Activated CD4-positive, alpha-beta T cell treated with anti-CD3 and anti-CD28 coated beads, Interleukin-2, amount 50 U/mL, for 16 hours (primary cell): ENCODE measurements at regions not wholly inside any gene's neighbourhood (a gene's known extent, or its start where the extent isn't known, plus 50 kb on each side); places are given as distances from the start of the nearest gene placed in this dataset.

Source experiments
- DNase-seq: peaks from one replicate; pipeline ENCODE4 v3.0.0-alpha.2; 2020

DNA sequence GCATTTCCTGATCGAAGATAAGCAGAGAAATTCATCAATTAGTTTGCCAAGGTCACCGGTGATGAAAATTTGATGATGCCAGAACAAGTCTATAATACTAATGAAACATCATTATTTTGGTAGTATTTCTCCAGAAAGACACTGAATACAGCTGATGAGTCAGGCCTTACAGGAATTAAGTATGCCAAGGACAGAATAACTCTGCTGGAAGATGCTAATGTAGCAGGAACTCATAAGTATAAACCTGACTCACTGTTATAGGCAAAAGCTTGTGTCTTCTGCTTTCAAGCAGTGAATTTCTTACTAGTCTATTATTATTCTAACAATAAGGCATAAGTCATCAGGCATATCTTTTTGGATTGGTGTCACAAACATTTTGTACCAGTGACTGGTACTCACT lies 1825.1 kb upstream of the IGFBP7 start:
- DNase-seq: no peak

DNA sequence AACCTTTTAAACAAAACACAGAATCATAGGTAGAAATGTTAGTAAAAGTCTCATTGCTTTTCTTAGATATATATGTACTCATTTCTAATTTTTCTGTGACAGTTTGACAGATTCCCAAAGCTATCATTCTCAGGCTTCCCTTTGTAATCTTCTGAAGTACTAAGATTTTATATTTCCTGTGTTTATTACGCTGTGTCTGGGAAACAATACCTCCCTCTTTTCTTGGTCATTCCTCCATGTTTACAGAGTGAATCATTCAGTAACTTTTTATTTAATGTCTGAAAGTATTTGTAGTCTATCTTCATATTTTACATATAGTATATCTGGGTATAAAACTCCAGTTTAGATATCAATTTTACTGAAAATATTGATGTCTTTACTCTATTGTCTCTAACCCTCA lies 1826.3 kb upstream of the IGFBP7 start:
- no peak for DNase-seq

DNA sequence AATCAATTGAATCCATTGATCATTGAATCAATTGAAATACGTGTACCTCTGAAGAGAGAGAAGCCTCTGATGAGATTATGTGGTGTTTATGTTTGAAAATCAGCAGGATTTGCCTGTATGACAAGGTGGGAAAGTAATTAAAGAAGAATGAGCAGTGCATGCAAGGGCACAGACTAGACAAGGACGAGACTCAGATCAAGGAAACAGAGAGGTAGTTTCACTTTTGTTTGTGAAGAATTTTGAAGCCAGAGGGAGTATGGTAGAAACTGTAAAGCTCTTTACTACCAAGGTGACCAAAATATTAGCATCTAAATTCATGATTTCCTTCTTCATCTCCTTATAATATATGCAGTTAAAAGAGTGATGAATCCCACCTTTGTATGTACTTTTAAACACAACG lies 1830.0 kb upstream of the IGFBP7 start:
- DNase-seq: no peak

DNA sequence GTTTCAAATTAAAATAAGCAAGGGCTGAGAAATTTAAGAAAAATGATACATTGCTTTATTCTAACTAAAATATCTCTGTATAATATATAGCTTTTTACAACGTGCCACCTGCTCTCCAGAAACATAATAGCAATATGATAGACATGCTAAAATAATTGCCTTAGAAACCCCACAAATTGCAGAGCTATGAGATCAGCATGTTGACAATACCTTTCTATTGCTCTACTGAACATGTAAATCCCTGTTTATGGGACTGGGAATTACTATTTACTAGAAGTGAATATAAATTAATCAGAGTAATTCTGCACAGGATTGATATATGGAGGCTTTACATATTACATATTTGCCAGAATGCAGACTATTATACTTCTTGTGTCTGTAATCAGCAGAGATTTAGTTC lies 1831.1 kb upstream of the IGFBP7 start:
- no peak for DNase-seq

DNA sequence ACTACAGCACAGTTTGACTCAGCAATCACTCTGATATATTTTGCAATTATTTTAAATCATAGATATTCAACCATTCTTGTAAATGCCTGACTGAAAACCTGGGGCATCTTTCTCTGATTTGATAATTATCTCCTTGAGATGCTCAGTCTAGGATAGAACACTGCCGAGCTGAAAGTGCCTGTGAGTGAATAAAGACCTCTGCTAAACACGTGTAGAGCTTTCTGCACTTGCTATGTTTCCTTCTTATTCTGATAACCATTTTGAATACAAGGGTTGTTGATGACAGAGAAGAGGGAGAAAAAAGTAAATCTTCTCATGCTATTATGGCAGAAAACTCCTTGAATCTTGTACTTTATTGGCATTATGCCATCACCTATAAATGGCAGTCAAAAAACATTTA lies 1843.4 kb upstream of the IGFBP7 start:
- no peak for DNase-seq

DNA sequence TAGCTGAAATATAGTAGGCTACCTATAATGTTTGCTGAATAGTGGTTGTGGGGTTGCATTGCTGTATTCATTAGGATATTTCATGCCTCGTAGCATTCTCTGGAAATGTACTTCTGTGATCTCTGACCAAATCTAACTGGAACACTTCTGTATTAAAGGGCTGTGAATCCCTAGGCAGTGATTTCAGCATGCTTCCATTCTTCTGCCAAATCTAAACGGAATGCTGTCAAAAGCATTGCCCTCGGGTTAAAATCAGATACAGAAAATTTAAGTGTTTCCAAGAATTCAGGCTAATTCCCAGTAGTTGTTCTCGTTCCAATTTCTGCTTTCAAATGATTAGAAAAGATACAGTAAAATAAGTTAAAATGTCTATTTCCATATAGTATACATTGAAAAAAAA lies 1847.5 kb upstream of the IGFBP7 start:
- DNase-seq: no peak

DNA sequence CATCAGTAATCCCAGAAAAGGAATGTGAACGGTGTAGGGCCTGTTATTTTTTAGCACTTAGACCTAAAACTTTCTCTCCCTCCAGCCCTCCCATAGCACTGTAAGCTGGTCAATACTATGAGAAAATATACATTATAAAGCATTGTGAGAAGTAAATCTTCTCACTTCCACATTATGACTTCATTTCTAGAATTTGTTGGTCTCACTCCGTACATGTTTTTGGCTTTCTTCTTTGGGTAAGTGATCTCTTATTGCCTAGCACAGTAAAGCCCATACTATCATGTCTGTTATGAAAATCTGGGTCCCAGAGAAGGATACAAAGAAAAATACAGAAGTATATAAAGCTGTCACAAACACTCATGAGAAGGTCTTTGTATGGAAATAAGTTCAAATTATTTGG lies 1851.1 kb upstream of the IGFBP7 start:
- no peak for DNase-seq

DNA sequence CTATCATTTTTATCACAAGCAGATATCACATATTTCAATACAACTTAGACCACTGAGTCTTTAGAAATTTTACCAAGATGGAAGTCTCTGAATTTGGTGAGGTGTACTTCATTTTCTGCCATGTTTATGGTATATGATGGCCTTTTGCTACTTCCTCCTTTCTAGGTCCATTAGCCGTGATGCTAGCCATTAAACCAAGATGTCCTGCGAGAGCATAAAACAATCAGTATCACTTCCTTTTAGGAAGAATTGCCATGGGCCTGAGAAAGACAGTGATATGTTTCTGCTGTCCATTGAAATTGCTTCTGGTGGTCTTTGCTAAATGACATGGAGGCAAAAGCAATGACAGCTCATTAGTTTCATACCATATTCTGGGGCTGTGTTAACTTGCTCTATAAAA lies 1851.7 kb upstream of the IGFBP7 start:
- DNase-seq: no peak

DNA sequence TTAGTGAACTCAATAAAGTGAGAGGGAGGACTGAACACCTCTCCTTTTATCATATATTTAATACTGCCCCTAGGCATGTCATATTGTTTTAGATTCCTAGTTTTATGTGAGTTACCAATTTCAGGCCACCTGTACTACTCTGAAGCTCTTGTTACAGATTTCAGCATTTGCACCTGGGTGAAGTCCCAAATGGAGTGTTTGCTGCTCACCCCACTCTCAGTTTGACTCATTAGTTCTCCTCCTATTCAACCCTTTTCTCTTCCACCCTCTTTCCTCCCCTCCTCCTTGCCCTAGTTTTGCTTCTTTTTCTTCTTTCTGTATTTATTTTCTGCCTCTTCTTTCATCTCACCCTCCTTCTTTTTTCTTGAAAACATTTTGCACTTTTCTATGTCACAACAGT lies 1852.2 kb upstream of the IGFBP7 start:
- no peak for DNase-seq

DNA sequence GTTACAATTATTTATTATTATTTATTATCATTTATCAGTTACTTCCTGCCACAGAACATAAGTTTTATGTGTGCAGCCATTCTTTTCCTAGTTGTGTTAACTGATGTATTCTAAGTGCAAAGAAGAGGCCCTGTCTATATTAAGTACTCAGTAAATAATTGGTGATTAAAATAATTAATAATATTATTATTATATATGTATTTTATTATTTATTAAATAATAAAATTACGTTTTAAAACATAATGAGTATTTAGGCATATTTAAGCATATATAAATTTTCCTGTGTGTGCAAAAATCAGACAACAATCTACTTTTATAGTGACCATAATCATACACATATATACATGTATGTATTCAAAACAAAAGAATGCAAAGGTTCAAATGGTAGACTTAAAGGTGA lies 1871.6 kb upstream of the IGFBP7 start:
- DNase-seq: no peak

DNA sequence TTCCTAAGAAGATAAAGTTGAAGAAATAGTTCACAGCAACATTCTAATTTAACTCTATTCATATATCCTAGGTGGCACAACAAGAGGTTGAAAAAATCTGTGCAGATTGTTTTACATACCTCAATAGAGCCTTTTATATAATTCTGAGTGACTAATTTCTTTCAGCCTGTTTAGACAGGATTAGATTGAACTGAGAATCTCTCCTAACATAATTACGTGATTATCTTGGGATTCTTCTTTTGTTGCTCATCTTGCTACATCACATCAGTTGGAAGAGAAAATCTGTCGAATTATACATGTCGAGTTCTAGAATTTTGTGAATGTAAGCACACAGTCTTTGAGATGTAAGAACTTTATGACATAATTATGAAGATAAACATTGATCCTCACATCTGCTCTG lies 1873.7 kb upstream of the IGFBP7 start:
- no peak for DNase-seq

DNA sequence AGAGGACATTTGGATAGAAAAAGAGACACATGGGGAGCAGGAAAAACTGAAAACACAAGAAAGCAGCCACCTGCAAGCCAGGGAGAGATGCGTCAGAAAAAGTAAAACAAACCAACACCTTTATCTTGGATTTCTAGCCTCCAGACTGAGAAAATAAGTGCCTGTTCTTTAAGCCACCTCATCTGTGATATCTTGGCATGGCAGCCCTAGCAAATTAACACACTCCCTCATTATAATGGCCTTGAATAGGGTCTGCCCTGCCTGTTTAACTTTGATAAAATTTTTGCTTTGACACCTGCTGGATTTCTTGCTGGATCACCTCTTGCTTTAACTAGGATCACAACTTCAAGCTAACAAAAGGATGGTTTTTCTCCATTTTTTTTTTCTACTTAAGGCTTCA lies 1892.0 kb upstream of the IGFBP7 start:
- no peak for DNase-seq

DNA sequence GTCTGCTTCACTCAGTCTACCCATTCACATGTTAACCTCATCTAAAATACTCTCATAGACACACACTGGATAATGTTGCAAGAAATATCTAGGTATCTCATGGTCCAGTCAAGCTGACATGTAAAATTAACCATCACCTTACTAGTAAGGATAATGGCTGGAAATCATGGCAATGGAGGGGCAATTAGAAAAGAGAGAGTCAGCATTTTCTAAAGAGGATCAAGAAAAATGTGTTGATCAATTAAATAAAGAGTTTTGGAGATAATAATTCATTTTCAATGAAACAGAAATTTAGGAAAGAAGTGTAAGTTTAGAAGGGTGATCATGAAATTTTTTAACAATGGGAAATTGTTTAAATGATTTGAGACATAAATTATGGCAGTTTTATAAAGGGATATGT lies 1914.1 kb upstream of the IGFBP7 start:
- DNase-seq: no peak

DNA sequence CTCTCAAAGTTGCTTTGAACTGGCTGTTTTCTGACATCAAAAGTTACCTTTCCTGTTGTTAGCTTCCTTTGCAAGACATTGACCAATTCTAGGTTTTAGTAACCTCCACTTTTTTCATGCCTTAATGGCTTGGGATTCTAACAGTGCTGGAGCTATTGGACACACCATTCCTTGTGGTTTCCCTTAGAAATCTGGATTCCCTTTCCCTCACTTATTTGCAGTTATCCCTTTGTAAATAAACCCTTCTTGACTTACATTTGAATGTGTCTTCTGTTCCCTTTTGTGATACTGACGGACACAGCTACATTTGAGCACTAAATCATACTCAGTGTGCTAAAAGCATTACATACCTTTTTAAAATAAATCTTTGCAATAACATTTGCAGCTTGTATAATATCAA lies 1927.6 kb upstream of the IGFBP7 start:
- DNase-seq: no peak

DNA sequence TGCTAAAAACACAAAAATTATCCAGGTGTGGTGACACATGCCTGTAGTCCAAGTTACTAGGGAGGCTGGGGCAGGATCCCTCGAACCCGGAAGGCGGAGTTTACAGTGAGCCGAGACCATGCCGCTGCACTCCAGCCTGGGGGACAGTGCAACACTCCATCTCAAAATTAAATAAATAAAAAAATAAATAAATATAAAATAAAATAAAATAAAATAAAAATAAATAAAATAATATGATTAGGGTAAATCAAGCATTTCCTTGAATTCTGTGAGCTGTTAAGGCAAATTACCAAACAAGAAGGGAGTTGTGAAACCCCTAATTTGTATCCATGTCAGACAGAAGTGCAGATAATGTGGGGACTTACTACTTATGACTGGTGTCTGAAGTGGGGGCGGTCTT lies 1928.9 kb upstream of the IGFBP7 start:
- no peak for DNase-seq

DNA sequence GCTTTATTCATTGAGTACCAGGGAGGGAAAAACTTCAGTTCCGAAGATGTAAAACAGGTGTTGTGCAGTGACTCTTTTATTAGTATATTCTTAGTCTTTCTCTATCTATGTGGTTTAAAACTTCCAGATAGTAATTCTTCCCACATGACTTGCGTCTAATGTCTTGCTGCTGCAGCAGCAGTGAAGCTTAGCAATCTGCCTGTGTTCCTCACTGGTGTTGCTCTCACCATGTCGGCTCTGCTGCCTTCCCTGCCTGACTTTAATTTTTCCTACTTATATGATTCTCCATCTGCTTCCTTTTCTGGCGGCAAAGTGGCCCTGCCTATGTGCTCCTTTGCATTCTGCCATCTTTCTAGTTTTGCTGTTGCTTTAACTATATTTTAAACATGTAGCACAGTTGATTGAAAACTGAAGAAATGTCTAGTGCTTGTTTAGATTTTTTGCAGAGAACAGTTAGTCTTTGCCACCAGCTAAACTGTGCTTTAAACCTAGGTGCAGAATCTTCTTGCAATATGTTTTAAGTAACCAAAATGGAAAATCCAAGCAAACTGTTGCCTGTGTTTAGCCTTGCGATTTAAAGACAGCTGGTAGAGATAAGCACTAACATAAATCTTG lies 1934.2 kb upstream of the IGFBP7 start:
- DNase-seq: no peak

DNA sequence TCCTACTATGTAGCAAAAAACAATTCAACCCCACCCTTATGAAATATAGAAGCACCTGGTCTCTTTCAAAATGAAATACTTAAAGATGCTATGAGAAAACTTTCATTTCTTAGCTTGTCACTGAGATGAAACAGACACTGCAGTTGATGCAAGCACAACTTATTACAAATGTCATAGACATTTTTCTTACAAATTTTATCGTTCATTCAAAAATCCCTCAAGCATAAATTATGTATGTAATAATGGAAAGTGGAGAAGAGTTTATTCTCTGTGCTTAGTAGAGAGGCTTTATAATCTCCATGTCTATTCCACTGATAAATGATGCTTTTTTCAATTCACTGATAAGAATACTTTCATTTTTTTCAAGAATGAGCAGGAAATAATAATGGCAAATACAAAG lies 1943.9 kb upstream of the IGFBP7 start:
- DNase-seq: no peak

DNA sequence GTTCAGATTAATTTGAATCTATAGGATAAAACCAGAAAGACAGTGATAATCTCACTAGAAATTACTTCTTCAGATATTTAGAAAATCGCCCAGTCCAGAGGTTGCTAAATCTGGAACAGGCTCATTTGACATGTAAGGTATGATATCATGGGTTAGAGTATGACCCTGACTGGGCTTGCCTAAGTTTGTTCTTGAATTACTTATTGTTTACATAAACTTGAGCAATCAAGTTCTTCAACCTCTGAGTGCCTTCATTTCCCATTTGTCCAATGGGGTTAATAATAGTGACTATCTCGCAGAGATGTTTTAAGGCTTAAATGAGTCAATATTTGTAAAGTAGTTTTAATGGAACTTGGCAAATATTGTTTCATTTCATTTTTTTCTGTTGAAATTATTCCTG lies 1947.6 kb upstream of the IGFBP7 start:
- no peak for DNase-seq

DNA sequence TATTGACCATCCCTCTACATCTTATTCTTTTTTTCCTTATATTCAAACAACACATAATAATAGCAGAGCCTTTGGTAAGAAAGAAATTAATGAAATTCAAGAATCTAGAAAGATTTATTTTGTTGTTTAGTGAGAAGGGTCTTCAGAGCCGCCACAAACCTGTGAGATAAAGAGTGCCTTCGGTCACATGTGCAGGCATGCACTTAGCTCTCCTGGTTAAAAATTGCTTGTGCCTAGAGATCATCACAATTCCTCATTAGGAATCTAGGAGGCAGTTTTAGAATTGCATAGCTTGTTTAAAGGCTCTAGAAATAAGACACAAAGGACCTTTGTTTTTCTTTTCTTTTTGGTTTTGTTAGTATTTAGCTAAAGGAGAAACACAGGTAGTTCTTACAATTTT lies 1948.4 kb upstream of the IGFBP7 start:
- no peak for DNase-seq

DNA sequence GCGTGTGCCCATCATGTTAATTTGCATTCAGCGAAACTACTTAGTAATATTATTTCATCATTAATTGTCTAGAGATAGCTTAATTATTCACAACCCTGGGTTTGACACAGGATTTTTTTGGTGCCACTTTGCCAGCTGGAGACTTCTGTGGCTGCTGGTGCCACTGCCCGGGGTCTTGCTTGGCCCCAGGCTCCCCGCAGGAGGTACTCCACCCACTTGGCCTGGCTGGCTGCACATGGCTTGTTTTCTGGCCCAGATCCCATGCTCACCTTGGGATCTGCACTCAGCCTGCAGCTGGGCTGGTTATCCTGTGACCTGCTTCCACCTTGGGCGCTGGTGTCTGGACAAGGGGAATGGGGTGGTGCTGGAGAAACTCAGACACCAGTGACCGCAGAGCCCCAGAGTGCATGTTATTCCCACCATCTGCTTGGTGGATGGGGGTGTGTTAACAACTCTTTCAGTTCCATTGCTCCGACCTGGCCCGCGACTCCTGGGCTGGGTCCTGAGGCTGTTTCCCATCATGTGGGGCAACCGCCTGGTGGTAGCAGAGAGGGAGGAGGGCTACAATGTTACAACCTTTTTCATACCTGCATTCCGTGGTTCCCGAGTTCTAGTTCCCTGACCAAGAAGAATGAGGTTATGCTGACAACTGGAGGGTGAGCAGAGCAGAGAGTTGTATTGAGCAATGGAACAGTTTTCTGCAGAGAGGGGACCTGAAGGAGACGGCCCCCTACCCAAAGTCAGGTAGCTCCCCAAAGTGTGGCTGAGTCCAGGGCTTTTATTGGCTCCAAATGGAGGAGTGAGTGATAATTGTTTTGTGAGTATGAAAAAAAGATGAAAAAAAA lies 1950.0 kb upstream of the IGFBP7 start:
- DNase-seq: no peak

DNA sequence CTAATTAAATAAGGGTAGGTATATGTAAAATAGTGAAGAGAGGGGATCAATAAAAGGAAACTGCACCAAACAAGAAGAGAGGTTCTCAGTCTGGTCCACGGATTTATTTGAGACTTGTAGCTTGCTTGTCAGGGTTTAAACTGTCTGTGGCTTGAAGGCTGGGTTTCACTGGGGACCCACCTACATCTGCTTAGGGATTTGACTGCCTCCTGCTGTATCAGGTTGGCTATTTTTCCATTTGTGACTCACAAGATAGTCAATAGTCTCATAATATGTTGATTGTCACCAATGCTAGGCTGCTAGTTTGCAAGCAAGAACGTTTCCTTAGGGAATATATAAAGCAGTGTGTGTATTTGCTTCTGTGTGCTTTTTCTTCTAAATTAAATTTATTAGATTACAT lies 1950.7 kb upstream of the IGFBP7 start:
- DNase-seq: no peak

DNA sequence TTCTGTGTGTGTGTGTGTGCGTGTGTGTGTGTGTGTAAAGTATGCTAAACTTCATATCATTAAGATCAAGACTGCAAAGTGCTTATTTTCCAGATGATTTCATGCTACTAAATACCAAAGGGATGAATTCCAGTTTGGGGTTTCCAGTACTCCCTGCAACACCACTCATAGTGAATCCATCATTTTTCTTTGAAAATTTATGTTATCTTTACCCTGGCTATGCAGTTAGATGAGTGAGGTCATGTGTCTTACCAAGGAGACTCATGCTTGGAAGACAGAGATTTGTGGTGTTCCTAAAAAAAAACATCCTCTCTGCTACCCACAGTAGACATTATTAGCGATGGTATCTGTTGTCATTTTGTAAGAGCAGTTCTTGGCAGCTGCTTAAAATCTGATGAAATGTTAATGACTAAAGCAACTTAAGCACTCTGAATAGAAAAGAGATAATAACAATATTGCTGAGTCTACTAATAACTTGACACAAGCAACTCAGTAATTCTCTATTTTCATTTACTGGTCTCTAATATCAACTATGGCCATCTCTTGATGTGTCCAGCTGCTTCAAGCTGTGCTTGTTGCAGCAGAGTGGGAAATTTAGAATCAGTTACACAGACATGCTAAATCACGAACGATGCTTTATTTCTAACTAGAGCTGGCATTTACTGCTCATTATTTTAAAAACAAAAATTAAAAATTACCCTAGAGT lies 1953.0 kb upstream of the IGFBP7 start:
- no peak for DNase-seq

DNA sequence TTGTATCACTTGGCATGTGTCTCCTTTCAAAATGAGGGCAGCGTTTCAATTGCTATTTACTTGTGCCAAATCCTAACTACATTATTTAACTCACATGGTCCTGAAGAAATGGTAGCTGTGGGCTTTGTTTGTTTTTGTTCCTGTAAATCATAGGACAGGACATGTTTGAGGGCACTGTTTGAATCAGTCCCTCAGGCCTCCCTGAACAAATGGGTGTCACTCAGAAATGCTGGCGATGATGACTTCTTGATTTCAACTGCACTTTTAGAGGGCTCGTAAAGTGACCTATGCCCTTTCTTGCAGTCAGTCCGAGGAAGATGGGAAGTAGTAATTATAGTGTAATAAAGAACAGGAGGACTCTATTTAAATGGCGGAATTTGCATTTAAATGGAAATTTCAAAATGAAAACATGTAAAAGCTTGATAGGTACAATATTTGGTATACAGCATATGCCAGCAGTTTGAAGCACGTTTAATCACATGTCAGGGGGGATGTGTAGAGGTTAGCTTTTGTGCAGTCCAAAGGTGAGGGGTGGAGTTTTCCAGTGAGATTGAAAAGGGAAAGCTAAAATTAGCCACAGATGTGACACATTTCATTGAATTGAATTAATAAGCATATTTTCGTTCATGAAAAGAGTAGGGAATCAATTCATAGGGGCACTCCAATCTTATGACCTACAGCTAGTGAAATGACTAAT lies 1958.7 kb upstream of the IGFBP7 start:
- no peak for DNase-seq

DNA sequence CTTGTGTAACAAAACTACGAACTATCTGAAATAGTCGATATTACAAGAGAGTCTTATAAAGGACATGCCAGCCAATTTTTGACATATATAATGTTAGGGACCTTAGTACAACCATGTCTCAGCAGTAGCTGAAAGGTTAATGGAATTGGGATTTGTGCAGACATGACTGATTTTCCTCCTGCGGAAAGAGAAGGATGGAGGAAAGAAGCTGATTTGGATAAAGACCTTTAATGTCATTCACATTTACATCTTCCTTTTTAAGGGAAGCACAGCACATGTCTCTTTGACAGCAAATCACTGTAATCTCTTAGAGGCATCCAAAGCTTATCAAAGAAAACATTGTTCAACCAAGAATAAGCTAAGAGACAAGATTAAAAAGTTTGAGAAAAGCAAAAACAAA lies 1976.2 kb upstream of the IGFBP7 start:
- DNase-seq: no peak
